OCI-LY3 (cell line): ENCODE measurements at regions not wholly inside any gene's neighbourhood (a gene's known extent, or its start where the extent isn't known, plus 50 kb on each side); places are given as distances from the start of the nearest gene placed in this dataset.

Experiments used
- EZH2phosphoT487 ChIP-seq: fragments of 200-600 bp; shearing (Covaris generic); IDR thresholded peaks from 2 replicates; pipeline ENCODE4 v1.6.1; 2018; ENCODE audit warnings: antibody characterized with exemption, mixed run types, low read depth
- TF ChIP-seq, protein P1 (sequence below): fragments of 200-600, 300-600 bp; sonication (generic); IDR thresholded peaks from 2 replicates; pipeline ENCODE4 v1.5.1; 2014; ENCODE audit warnings: antibody characterized with exemption, low read length, low read depth

DNA sequence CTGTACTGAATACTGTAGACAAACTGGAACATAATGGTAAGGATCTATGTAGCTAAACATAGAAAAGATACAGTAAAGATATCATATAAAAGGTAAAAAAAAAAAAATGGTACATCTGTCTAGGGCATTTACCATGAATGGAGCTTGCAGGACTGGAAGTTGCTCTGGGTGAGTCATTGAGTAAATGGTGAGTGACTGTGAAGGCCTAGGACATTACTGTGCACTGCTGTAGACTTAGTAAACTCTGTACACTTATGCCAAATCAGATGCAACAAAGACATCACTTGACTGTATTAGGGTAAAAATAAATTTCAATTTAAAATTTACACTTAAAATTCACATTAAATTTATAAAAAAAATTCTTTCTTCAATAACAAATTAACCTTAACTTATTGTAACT, 281.3 kb upstream of the LMCD1 start:
- TF ChIP-seq, protein P1, sequence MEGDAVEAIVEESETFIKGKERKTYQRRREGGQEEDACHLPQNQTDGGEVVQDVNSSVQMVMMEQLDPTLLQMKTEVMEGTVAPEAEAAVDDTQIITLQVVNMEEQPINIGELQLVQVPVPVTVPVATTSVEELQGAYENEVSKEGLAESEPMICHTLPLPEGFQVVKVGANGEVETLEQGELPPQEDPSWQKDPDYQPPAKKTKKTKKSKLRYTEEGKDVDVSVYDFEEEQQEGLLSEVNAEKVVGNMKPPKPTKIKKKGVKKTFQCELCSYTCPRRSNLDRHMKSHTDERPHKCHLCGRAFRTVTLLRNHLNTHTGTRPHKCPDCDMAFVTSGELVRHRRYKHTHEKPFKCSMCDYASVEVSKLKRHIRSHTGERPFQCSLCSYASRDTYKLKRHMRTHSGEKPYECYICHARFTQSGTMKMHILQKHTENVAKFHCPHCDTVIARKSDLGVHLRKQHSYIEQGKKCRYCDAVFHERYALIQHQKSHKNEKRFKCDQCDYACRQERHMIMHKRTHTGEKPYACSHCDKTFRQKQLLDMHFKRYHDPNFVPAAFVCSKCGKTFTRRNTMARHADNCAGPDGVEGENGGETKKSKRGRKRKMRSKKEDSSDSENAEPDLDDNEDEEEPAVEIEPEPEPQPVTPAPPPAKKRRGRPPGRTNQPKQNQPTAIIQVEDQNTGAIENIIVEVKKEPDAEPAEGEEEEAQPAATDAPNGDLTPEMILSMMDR, result no peak
- no peak for TF ChIP-seq EZH2phosphoT487
